Astrocyte (in vitro differentiated cells and primary cell): ENCODE measurements at regions not wholly inside any gene's neighbourhood (a gene's known extent, or its start where the extent isn't known, plus 50 kb on each side); places are given as distances from the start of the nearest gene placed in this dataset.

Experiments
- DNase-seq: peaks from one replicate; pipeline ENCODE4 v3.0.0-alpha.2; 2010; ENCODE audit warnings: low read depth
- FAIRE-seq: peaks from 2 replicates; lab custom pipeline; 2011; peaks lifted over from hg19 to GRCh38; lab: Jason Lieb, UNC
- H2AFZ ChIP-seq: 2 replicates; pipeline ENCODE4 v1.6.0; 2012; ENCODE audit warnings: low read depth, low read length, inconsistent platforms
- H3K27ac ChIP-seq: 2 replicates; pipeline ENCODE4 v1.5.1; 2011; ENCODE audit warnings: low read depth, low read length, inconsistent platforms
- H3K27me3 ChIP-seq: 2 replicates; pipeline ENCODE4 v1.6.0; 2011; ENCODE audit warnings: low read length, inconsistent platforms; ENCODE audit not compliant: insufficient read depth
- H3K36me3 ChIP-seq: 2 replicates; pipeline ENCODE4 v1.5.1; 2011; ENCODE audit warnings: low read length, inconsistent platforms; ENCODE audit not compliant: insufficient read depth
- H3K4me1 ChIP-seq: 2 replicates; pipeline ENCODE4 v1.5.1; 2011; ENCODE audit warnings: low read length, inconsistent platforms; ENCODE audit not compliant: insufficient read depth
- H3K4me2 ChIP-seq: 2 replicates; pipeline ENCODE4 v1.6.0; 2012; ENCODE audit warnings: low read length, inconsistent platforms
- H3K4me3 ChIP-seq: 2 replicates; pipeline ENCODE4 v1.5.1; 2011; ENCODE audit warnings: low read depth, mild to moderate bottlenecking, low read length, inconsistent platforms; ENCODE audit not compliant: insufficient read depth
- H3K79me2 ChIP-seq: 2 replicates; pipeline ENCODE4 v1.6.0; 2012; ENCODE audit warnings: mild to moderate bottlenecking, low read length, inconsistent platforms; ENCODE audit not compliant: insufficient read depth
- H3K9ac ChIP-seq: 2 replicates; pipeline ENCODE4 v1.6.0; 2012; ENCODE audit warnings: mild to moderate bottlenecking, low read length, inconsistent platforms
- H3K9me3 ChIP-seq: 2 replicates; pipeline ENCODE4 v1.5.1; 2012; ENCODE audit warnings: low read depth, mild to moderate bottlenecking, low read length, inconsistent platforms; ENCODE audit not compliant: insufficient read depth
- H4K20me1 ChIP-seq: 2 replicates; pipeline ENCODE4 v1.6.0; 2012; ENCODE audit warnings: low read length, inconsistent platforms; ENCODE audit not compliant: insufficient read depth
- H3K27ac Mint-ChIP-seq: one replicate; pipeline ENCODE4 v1.8.0; 2021; ENCODE audit warnings: mild to moderate bottlenecking, mixed read lengths; ENCODE audit not compliant: unreplicated experiment
- H3K27me3 Mint-ChIP-seq: one replicate; pipeline ENCODE4 v1.8.0; 2021; ENCODE audit warnings: low read depth, mixed read lengths; ENCODE audit not compliant: unreplicated experiment
- H3K36me3 Mint-ChIP-seq: one replicate; pipeline ENCODE4 v1.8.0; 2021; ENCODE audit warnings: low read depth, mixed read lengths; ENCODE audit not compliant: unreplicated experiment
- H3K4me1 Mint-ChIP-seq: one replicate; pipeline ENCODE4 v1.8.0; 2021; ENCODE audit warnings: low read depth, mixed read lengths; ENCODE audit not compliant: unreplicated experiment
- H3K4me3 Mint-ChIP-seq: one replicate; pipeline ENCODE4 v1.8.0; 2021; ENCODE audit warnings: mild to moderate bottlenecking, moderate library complexity, mixed read lengths; ENCODE audit not compliant: unreplicated experiment
- H3K9me3 Mint-ChIP-seq: one replicate; pipeline ENCODE4 v1.8.0; 2021; ENCODE audit warnings: mild to moderate bottlenecking, mixed read lengths; ENCODE audit not compliant: unreplicated experiment
- EZH2 ChIP-seq: IDR thresholded peaks from 2 replicates; pipeline ENCODE4 v1.6.1; 2012; ENCODE audit warnings: mild to moderate bottlenecking, low read length, inconsistent platforms; ENCODE audit not compliant: insufficient read depth
- TF ChIP-seq, protein P1 (sequence below): IDR thresholded peaks from 2 replicates; pipeline ENCODE4 v1.5.1; 2011; ENCODE audit warnings: low read depth, mild to moderate bottlenecking, inconsistent platforms, low read length, moderate library complexity; ENCODE audit not compliant: insufficient read depth

DNA sequence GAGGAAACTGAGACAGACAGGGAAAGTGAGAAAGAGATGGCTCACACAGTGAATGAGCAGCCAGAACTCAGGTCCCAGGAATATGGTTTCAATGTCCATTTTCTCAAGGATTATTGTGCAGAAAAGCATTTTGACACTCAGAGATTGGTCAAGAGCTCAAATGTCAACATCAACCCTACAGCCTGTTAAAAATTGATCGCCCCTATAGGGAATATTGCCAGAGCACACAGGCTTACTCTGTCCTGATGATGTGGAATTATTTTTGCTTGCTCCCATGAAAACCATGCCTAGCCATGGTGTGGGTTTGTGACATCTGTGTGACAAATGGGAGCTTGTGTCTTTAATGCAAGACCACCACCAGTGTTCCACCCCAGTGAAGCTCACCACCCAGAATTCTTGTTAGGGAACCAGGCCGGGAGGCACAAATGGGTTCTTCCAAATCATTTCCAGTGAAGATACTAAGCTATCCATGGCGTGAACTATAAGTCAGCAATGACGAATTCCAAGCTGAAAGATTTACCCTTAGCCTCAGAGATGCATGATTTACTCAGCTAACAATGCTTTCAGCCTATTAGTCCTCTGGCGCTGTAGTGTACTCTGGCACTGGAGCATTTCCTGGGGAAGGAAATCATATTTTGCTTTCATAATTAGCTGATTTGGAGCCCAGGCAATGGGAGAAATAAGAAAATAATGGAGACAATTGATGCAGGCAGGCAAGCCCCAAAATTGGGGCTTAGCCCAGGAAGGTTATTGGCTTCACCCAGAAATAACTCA is 1188.2 kb upstream of the TMEM132C start:
- no peak overlapping the region for H3K9ac ChIP-seq
- no peaks in the 10 kb centered on the region for H3K27me3 ChIP-seq
- no peaks in the 10 kb centered on the region for H3K4me1 Mint-ChIP-seq
- H3K4me3 Mint-ChIP-seq = no peak overlapping the region
- no peak overlapping the region for H3K4me3 ChIP-seq
- H3K36me3 Mint-ChIP-seq = no peaks in the 10 kb centered on the region
- H3K4me2 ChIP-seq = no peak overlapping the region
- H3K4me1 ChIP-seq = no peaks in the 10 kb centered on the region
- H3K27ac Mint-ChIP-seq = no peak overlapping the region
- H2AFZ ChIP-seq = no peak overlapping the region
- DNase-seq (no peak), FAIRE-seq (no peak)
- no peaks in the 10 kb centered on the region for H4K20me1 ChIP-seq
- no peak overlapping the region for H3K27ac ChIP-seq
- no peaks in the 10 kb centered on the region for H3K79me2 ChIP-seq
- H3K9me3 Mint-ChIP-seq = peaks cover 4% of the 10 kb centered on the region
- H3K36me3 ChIP-seq = no peaks in the 10 kb centered on the region
- no peaks in the 10 kb centered on the region for H3K9me3 ChIP-seq
- H3K27me3 Mint-ChIP-seq = no peaks in the 10 kb centered on the region
- TF ChIP-seq, protein P1, sequence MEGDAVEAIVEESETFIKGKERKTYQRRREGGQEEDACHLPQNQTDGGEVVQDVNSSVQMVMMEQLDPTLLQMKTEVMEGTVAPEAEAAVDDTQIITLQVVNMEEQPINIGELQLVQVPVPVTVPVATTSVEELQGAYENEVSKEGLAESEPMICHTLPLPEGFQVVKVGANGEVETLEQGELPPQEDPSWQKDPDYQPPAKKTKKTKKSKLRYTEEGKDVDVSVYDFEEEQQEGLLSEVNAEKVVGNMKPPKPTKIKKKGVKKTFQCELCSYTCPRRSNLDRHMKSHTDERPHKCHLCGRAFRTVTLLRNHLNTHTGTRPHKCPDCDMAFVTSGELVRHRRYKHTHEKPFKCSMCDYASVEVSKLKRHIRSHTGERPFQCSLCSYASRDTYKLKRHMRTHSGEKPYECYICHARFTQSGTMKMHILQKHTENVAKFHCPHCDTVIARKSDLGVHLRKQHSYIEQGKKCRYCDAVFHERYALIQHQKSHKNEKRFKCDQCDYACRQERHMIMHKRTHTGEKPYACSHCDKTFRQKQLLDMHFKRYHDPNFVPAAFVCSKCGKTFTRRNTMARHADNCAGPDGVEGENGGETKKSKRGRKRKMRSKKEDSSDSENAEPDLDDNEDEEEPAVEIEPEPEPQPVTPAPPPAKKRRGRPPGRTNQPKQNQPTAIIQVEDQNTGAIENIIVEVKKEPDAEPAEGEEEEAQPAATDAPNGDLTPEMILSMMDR = no peak
- TF ChIP-seq EZH2 = no peak

DNA sequence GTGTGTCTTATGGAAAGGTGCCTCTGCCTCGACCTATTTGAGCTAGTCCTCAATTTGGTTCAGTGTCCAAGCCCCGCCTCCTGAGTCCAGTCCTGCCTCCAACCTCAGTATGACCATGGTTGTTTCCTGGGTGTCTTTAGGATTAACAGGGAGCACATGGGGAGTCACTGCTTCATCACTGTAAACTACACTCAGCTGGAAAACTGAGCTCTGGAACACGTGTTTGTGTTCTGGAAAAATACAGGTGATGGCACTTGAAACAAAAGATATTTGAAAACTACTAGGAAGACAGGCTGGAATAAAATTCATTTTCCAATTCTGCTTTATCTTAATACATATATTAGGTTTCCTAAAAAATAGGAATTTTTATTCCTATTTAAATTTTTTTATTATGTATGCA is 1187.3 kb upstream of the TMEM132C start:
- Mint-ChIP-seq H3K4me1 (no peaks in the 10 kb centered on the region), H3K4me3 (no peak overlapping the region), H3K27ac (no peak overlapping the region), H3K36me3 (no peaks in the 10 kb centered on the region), H3K27me3 (no peaks in the 10 kb centered on the region), H3K9me3 (peaks cover 4% of the 10 kb centered on the region)
- Histone ChIP-seq H3K9me3 (no peaks in the 10 kb centered on the region), H3K79me2 (no peaks in the 10 kb centered on the region), H2AFZ (no peak overlapping the region), H3K27me3 (no peaks in the 10 kb centered on the region), H3K4me2 (no peak overlapping the region), H3K36me3 (no peaks in the 10 kb centered on the region), H3K4me1 (no peaks in the 10 kb centered on the region), H3K9ac (no peak overlapping the region), H4K20me1 (no peaks in the 10 kb centered on the region), H3K4me3 (no peak overlapping the region), H3K27ac (no peak overlapping the region)
- FAIRE-seq (no peak), DNase-seq (no peak)
- TF ChIP-seq EZH2 = no peak
- TF ChIP-seq, protein P1 = no peak

DNA sequence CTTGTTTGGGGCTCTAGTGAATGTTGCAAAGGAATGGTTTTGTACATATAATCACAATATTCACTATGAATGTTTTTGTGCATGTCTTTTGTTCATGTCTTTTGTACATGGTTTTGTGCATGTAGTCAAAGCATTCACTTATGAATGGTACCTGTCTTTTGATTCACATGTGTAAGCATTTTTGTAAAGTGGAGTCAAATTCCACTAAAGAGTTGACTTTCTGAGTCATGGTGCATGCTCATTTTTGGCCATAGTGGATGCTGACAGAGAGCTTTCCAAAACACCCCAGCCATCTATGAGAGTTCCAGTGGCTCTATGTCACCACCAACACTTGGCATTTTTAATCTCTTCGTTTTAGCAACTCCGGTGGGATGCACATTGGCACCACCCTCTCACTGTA is 1185.9 kb upstream of the TMEM132C start:
- DNase-seq (no peak), FAIRE-seq (no peak)
- H3K4me1 Mint-ChIP-seq = no peaks in the 10 kb centered on the region
- no peaks in the 10 kb centered on the region for H3K36me3 ChIP-seq
- no peak overlapping the region for H3K4me3 Mint-ChIP-seq
- peaks cover 6% of the 10 kb centered on the region for H3K9me3 Mint-ChIP-seq
- H3K4me2 ChIP-seq = no peak overlapping the region
- no peaks in the 10 kb centered on the region for H3K4me1 ChIP-seq
- H3K9ac ChIP-seq = no peak overlapping the region
- no peaks in the 10 kb centered on the region for H3K79me2 ChIP-seq
- no peaks in the 10 kb centered on the region for H3K36me3 Mint-ChIP-seq
- TF ChIP-seq, protein P1 = no peak
- no peak for TF ChIP-seq EZH2
- no peaks in the 10 kb centered on the region for H3K9me3 ChIP-seq
- no peak overlapping the region for H3K27ac ChIP-seq
- no peak overlapping the region for H3K4me3 ChIP-seq
- no peaks in the 10 kb centered on the region for H3K27me3 Mint-ChIP-seq
- no peaks in the 10 kb centered on the region for H4K20me1 ChIP-seq
- H3K27me3 ChIP-seq = no peaks in the 10 kb centered on the region
- no peak overlapping the region for H2AFZ ChIP-seq
- no peak overlapping the region for H3K27ac Mint-ChIP-seq
